CD14-positive monocyte (primary cell): ENCODE measurements at regions not wholly inside any gene's neighbourhood (a gene's known extent, or its start where the extent isn't known, plus 50 kb on each side); places are given as distances from the start of the nearest gene placed in this dataset.

Experiments used
- DNase-seq, 3 donors: peaks; one replicate each; pipeline ENCODE4 v3.0.0-alpha.2; 2011 to 2022
- H2AFZ ChIP-seq: 2 replicates; pipeline ENCODE4 v1.6.0; 2012; ENCODE audit warnings: mild to moderate bottlenecking, low read depth, low read length, inconsistent platforms; ENCODE audit not compliant: insufficient read depth, poor library complexity, severe bottlenecking
- H3K27ac ChIP-seq, 2 donors: 1 replicate in 1 of 2; 2 replicates in 1 of 2; pipeline ENCODE4 v1.5.1; 2012 to 2013; ENCODE audit warnings: low read length in 2 of 2, control low read depth in 1 of 2, inconsistent platforms in 1 of 2, low read depth in 1 of 2, mild to moderate bottlenecking in 1 of 2
- H3K27me3 ChIP-seq, 2 donors: one replicate each; pipeline versions ENCODE4 v1.6.0 to v1.6.1; 2011 to 2013; ENCODE audit warnings: low read length in 2 of 2; ENCODE audit not compliant: control insufficient read depth in 2 of 2, insufficient read depth in 2 of 2
- H3K36me3 ChIP-seq, 2 donors: replicated peaks in 1 of 2; 1 replicate in 1 of 2; 2 replicates in 1 of 2; pipeline versions ENCODE4 v1.5.1 to v1.6.1; 2012 to 2013; ENCODE audit warnings: low read length in 2 of 2, control low read depth in 1 of 2, inconsistent platforms in 1 of 2, mild to moderate bottlenecking in 1 of 2; ENCODE audit not compliant: insufficient read depth in 2 of 2, control insufficient read depth in 1 of 2
- H3K4me1 ChIP-seq, 2 donors: 1 replicate in 1 of 2; 2 replicates in 1 of 2; pipeline versions ENCODE4 v1.5.1 to v1.6.1; 2012 to 2013; ENCODE audit warnings: low read length in 2 of 2, control low read depth in 1 of 2, inconsistent platforms in 1 of 2, mild to moderate bottlenecking in 1 of 2, moderate library complexity in 1 of 2; ENCODE audit not compliant: insufficient read depth in 2 of 2, control insufficient read depth in 1 of 2
- H3K4me2 ChIP-seq: replicated peaks from 2 replicates; pipeline ENCODE3; 2012; ENCODE audit warnings: low read length, moderate library complexity, mild to moderate bottlenecking; ENCODE audit not compliant: poor library complexity, severe bottlenecking; ENCODE audit errors: extremely low read depth
- H3K4me3 ChIP-seq, 3 experiments: fragments of 200-600 bp in 1 of 3; sonication (generic) in 1 of 3; replicated peaks in 1 of 3; 1 replicate in 2 of 3; 2 replicates in 1 of 3; pipeline ENCODE4 v1.5.1; 2011 to 2013; ENCODE audit warnings: low read length in 3 of 3, mild to moderate bottlenecking in 3 of 3, control low read depth in 2 of 3, low read depth in 2 of 3, inconsistent platforms in 1 of 3, moderate library complexity in 1 of 3
- H3K79me2 ChIP-seq: 2 replicates; pipeline ENCODE4 v1.6.0; 2012; ENCODE audit warnings: mild to moderate bottlenecking, control low read depth, inconsistent platforms, low read length, moderate library complexity; ENCODE audit not compliant: insufficient read depth
- H3K9ac ChIP-seq: 2 replicates; pipeline ENCODE4 v1.6.0; 2017; ENCODE audit warnings: low read length, mild to moderate bottlenecking; ENCODE audit not compliant: insufficient read depth, poor library complexity, severe bottlenecking
- H3K9me3 ChIP-seq, 2 donors: replicated peaks in 1 of 2; 1 replicate in 1 of 2; 2 replicates in 1 of 2; pipeline versions ENCODE4 v1.5.1 to v1.6.1; 2012 to 2013; ENCODE audit warnings: low read length in 2 of 2, control low read depth in 1 of 2; ENCODE audit not compliant: control insufficient read depth in 1 of 2, insufficient read depth in 1 of 2
- H4K20me1 ChIP-seq: 2 replicates; pipeline ENCODE4 v1.6.0; 2012; ENCODE audit warnings: mild to moderate bottlenecking, low read length, control low read depth, moderate library complexity; ENCODE audit not compliant: insufficient read depth
- H3K27ac Mint-ChIP-seq, 7 donors: one replicate each; pipeline ENCODE4 v1.8.0; 2020; ENCODE audit warnings: mild to moderate bottlenecking in 7 of 7, mixed read lengths in 7 of 7, moderate library complexity in 6 of 7, inconsistent platforms in 2 of 7
- H3K27me3 Mint-ChIP-seq, 3 donors: one replicate each; pipeline ENCODE4 v1.8.0; 2021 to 2022; ENCODE audit warnings: low read depth in 3 of 3, mild to moderate bottlenecking in 3 of 3, mixed read lengths in 3 of 3, moderate library complexity in 3 of 3, inconsistent platforms in 1 of 3
- H3K36me3 Mint-ChIP-seq, 2 donors: one replicate each; pipeline ENCODE4 v1.8.0; 2020; ENCODE audit warnings: mixed read lengths in 2 of 2, inconsistent platforms in 1 of 2, mild to moderate bottlenecking in 1 of 2
- H3K4me1 Mint-ChIP-seq: one replicate; pipeline ENCODE4 v1.8.0; 2020; ENCODE audit warnings: mild to moderate bottlenecking, mixed read lengths
- H3K4me3 Mint-ChIP-seq, 2 donors: one replicate each; pipeline ENCODE4 v1.8.0; 2020; ENCODE audit warnings: mild to moderate bottlenecking in 2 of 2, mixed read lengths in 2 of 2, moderate library complexity in 1 of 2
- H3K9me3 Mint-ChIP-seq, 7 donors: one replicate each; pipeline ENCODE4 v1.8.0; 2020 to 2022; ENCODE audit warnings: mixed read lengths in 7 of 7, mild to moderate bottlenecking in 6 of 7, moderate library complexity in 6 of 7, inconsistent platforms in 2 of 7
- CTCF ChIP-seq: fragments of 200-600 bp; IDR thresholded peaks from one replicate; pipeline ENCODE4 v1.8.0; 2022; ENCODE audit warnings: antibody characterized with exemption, mild to moderate bottlenecking
- WGBS: methylation state at CpG from one replicate; pipeline ENCODE4 v1.1.5; 2013; ENCODE audit warnings: missing lambda C conversion rate; ENCODE audit not compliant: insufficient coverage; 5-methylcytosine and 5-hydroxymethylcytosine counted together
- intact Hi-C, 2 donors: fragments of 100-400 bp; cut with micrococcal nuclease; formaldehyde crosslinking; loops; one replicate each; pipeline versions ENCODE4 v1.15.0 to v1.15.1; 2023

GRCh38 chr1:195113471-195113870 is 1494.8 kb downstream of the KCNT2 start:
- Histone ChIP-seq H3K79me2 (no peaks in the 10 kb centered on the region), H3K4me1 (no peaks in the 10 kb centered on the region), H3K9ac (no peak overlapping the region), H2AFZ (no peak overlapping the region), H3K27ac (no peak overlapping the region), H4K20me1 (no peaks in the 10 kb centered on the region), H3K4me3 (no peak overlapping the region), H3K9me3 (no peaks in the 10 kb centered on the region), H3K27me3 (no peaks in the 10 kb centered on the region), H3K4me2 (no peak overlapping the region), H3K36me3 (no peaks in the 10 kb centered on the region)
- Mint-ChIP-seq H3K36me3 (no peaks in the 10 kb centered on the region), H3K27ac (no peak overlapping the region), H3K9me3 (peaks cover 0 to 5% (median 0%) of the 10 kb centered on the region in 7 donors), H3K4me1 (no peaks in the 10 kb centered on the region), H3K27me3 (no peaks in the 10 kb centered on the region), H3K4me3 (no peak overlapping the region)
- DNase-seq, result no peak
- TF ChIP-seq CTCF, result no peak
- intact Hi-C loops, result no loop called here

DNA sequence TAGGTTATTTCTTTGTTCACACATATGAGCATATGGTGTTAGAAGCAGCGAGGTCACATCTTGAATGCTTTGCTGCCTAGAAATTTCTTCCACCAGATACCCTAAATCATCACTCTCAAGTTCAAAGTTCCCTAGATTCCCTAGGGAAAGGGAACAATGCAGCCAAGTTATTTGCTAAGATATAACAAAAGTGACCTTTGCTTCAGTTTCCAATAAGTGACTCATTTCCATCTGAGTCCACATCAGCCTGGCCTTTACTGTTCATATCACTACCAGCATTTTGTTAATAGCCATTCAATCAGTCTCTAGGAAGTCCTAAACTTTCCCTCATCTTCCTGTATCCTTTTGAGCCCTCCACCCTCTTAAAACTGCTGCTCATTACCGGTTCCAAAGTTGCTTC is 1502.5 kb downstream of the KCNT2 start:
- no peak for TF ChIP-seq CTCF
- H3K4me3 Mint-ChIP-seq, result no peak overlapping the region
- no peaks in the 10 kb centered on the region for H3K27me3 ChIP-seq
- intact Hi-C loops, result no loop called here
- no peak for DNase-seq
- no peak overlapping the region for H3K27ac ChIP-seq
- no peaks in the 10 kb centered on the region for H3K27me3 Mint-ChIP-seq
- no peak overlapping the region for H3K9ac ChIP-seq
- H3K4me2 ChIP-seq, result no peak overlapping the region
- H3K4me3 ChIP-seq, result no peak overlapping the region
- H2AFZ ChIP-seq, result no peak overlapping the region
- no peak overlapping the region for H3K27ac Mint-ChIP-seq
- peaks cover 0 to 3% of the 10 kb centered on the region in 2 donors for H3K9me3 ChIP-seq
- H3K4me1 ChIP-seq, result no peaks in the 10 kb centered on the region
- no peaks in the 10 kb centered on the region for H3K36me3 Mint-ChIP-seq
- no peaks in the 10 kb centered on the region for H3K79me2 ChIP-seq
- H3K4me1 Mint-ChIP-seq, result no peaks in the 10 kb centered on the region
- H4K20me1 ChIP-seq, result no peaks in the 10 kb centered on the region
- no peaks in the 10 kb centered on the region for H3K36me3 ChIP-seq
- WGBS, result no CpG with 5 or more reads among the region's 2 CpGs
- peaks cover 0 to 13% (median 10%) of the 10 kb centered on the region in 7 donors for H3K9me3 Mint-ChIP-seq
